Retinal pigment epithelial cell (primary cell): ENCODE measurements at regions not wholly inside any gene's neighbourhood (a gene's known extent, or its start where the extent isn't known, plus 50 kb on each side); places are given as distances from the start of the nearest gene placed in this dataset.
A peak's percentile ranks its signal among the peaks of the same experiment; 100 is the strongest.

ENCODE experiments used
- DNase-seq: peaks from one replicate; pipeline ENCODE4 v3.0.0-alpha.2; 2010; ENCODE audit warnings: low read depth
- H3K4me3 ChIP-seq: 2 replicates; pipeline ENCODE4 v1.5.1; 2011; ENCODE audit warnings: mild to moderate bottlenecking, low read length, control low read depth, moderate library complexity
- TF ChIP-seq, protein P1 (sequence below): conservative IDR thresholded peaks from 2 replicates; pipeline ENCODE4 v1.5.1; 2011; ENCODE audit warnings: low read depth, low read length, control low read depth, inconsistent platforms

- no peak overlapping the region for H3K4me3 ChIP-seq
- no peak for DNase-seq
- TF ChIP-seq, protein P1, sequence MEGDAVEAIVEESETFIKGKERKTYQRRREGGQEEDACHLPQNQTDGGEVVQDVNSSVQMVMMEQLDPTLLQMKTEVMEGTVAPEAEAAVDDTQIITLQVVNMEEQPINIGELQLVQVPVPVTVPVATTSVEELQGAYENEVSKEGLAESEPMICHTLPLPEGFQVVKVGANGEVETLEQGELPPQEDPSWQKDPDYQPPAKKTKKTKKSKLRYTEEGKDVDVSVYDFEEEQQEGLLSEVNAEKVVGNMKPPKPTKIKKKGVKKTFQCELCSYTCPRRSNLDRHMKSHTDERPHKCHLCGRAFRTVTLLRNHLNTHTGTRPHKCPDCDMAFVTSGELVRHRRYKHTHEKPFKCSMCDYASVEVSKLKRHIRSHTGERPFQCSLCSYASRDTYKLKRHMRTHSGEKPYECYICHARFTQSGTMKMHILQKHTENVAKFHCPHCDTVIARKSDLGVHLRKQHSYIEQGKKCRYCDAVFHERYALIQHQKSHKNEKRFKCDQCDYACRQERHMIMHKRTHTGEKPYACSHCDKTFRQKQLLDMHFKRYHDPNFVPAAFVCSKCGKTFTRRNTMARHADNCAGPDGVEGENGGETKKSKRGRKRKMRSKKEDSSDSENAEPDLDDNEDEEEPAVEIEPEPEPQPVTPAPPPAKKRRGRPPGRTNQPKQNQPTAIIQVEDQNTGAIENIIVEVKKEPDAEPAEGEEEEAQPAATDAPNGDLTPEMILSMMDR = no peak
Measured at GRCh38 chr2:52238782-52239181, 1206.8 kb upstream of the NRXN1 start.

- TF ChIP-seq, protein P1 = no peak
- no peak overlapping the region for H3K4me3 ChIP-seq
- DNase-seq = no peak
Measured at GRCh38 chr2:52222128-52222527, 1190.2 kb upstream of the NRXN1 start.

DNA sequence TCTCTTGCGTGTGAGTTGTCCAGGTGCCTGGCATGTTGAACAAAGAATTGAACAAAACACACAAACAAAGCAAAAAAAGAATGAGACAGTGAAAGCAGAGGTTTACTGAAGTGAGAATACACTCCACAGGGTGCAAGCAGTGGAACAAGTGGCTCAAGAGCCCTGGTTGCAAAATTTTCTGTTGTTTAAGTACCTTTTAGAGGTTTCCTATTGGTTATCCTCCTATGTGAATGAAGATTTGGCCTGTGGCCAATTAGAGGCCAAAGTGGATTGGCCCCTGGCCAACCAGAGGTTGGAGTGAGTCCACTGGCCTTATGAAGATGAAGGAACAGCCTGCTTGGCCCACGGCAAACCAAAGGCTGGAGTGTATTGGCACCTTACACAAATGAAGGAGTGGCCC, 1188.5 kb upstream of the NRXN1 start:
- TF ChIP-seq, protein P1 = no peak
- no peak overlapping the region for H3K4me3 ChIP-seq
- DNase-seq = no peak

- TF ChIP-seq, protein P1 = no peak
- H3K4me3 ChIP-seq = no peak overlapping the region
- no peak for DNase-seq
Measured at GRCh38 chr2:52210611-52211010, 1178.7 kb upstream of the NRXN1 start.

DNA sequence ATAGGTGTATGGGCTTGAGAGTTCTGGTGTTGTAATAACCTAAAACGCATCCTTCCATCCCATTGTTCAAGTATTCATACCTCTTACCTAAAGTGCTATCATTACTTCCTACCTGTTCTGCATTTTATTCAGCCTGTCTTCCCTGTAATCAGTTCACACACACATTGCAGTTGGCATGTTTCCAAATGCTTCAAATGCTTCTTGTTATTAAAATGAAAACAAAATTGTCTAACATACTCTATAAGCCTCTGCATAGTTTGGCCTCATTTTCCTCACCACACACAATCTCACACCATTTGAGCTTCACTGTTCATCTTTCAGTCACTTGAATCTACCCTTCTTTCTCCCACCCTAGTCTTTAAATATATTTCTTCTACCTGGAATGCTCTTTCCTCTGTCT, 1178.2 kb upstream of the NRXN1 start:
- TF ChIP-seq, protein P1 = no peak
- no peak overlapping the region for H3K4me3 ChIP-seq
- DNase-seq = peak; percentile 54

DNA sequence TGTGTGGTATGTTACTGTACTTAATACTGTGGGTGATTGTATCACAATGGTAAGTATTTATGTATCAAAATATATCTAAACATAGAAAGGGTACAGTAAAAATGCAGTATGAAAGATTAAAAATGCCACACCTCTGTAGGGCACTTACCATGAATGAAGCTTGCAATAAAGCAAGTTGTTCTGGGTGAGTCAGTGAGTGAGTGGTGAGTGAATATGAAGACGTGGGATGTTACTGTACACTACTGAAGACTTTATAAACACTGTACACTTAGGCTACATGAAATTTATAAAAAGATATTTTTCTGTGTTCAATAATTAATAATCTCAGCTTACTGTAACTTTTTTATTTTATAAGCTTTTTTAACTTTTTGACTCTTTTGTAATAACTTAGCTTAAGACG, 1162.4 kb upstream of the NRXN1 start:
- no peak overlapping the region for H3K4me3 ChIP-seq
- no peak for DNase-seq
- TF ChIP-seq, protein P1 = no peak

DNA sequence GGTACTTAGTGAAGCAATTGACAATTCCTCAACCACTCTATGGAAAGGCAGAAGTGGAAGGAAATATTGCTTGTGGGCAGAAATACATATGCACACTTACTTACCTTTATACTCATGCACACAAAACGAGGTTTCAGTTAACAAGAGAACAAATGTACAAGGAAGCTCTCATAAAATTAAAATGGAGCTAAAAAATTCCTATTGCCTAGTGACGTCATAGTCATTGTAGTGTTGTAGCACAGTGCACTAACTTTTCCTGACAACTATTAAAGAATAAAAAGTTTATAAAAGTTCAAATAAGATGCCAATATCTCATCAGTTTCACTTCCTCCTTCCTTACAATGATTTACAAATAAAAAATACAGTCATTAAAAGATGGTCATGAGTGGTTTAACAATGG, 1161.9 kb upstream of the NRXN1 start:
- H3K4me3 ChIP-seq = no peak overlapping the region
- TF ChIP-seq, protein P1 = no peak

More for the DNA sequence above, 1161.9 kb upstream of the NRXN1 start:
- no peak for DNase-seq
